NT2/D1 (cell line): ENCODE measurements at regions not wholly inside any gene's neighbourhood (a gene's known extent, or its start where the extent isn't known, plus 50 kb on each side); places are given as distances from the start of the nearest gene placed in this dataset.

Experiments used
- SUZ12 ChIP-seq: IDR thresholded peaks from 2 replicates; pipeline ENCODE4 v1.6.1; 2011; ENCODE audit not compliant: insufficient read length, insufficient read depth; ENCODE audit errors: extremely low read depth
- YY1 ChIP-seq: IDR thresholded peaks from 2 replicates; pipeline ENCODE4 v1.6.1; 2011; ENCODE audit not compliant: insufficient read length, insufficient read depth
- ZNF274 ChIP-seq: IDR thresholded peaks from 2 replicates; pipeline ENCODE4 v1.6.1; 2011; ENCODE audit warnings: mild to moderate bottlenecking, low read depth, low read length

GRCh38 chr7:118844748-118845147 is 620.2 kb downstream of the ANKRD7 start:
- TF ChIP-seq ZNF274 (no peak), YY1 (no peak), SUZ12 (no peak)
